ENCODE measurements at regions not wholly inside any gene's neighbourhood (a gene's known extent, or its start where the extent isn't known, plus 50 kb on each side); places are given as distances from the start of the nearest gene placed in this dataset.
"Not testable (repeated sequence)": the region's sequence is repeated elsewhere in the genome, so short reads cannot be mapped to it uniquely, and the experiment has no call there.

DNA sequence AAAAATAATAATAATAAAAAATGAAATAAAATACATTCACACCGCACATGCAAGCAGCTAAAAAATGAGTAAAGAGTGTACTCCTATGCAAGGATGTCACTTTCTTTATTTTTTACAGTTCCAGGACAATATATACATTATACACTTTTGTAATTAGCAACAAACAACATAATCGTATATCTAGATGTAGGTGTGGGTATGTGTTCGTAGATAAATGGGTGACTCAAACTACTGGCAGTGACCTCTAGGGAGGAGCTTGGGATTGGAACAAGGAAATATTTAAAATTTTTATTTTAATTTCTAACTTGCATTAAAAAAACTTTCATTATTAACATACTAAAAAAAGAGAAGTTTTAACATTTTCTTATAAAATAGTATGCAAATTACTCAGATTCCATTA is 86.1 kb upstream of the MYLIP start:
- intact Hi-C loops (cut with micrococcal nuclease): no loop called here
- no peak for DNase-seq
- ATAC-seq: no peak

DNA sequence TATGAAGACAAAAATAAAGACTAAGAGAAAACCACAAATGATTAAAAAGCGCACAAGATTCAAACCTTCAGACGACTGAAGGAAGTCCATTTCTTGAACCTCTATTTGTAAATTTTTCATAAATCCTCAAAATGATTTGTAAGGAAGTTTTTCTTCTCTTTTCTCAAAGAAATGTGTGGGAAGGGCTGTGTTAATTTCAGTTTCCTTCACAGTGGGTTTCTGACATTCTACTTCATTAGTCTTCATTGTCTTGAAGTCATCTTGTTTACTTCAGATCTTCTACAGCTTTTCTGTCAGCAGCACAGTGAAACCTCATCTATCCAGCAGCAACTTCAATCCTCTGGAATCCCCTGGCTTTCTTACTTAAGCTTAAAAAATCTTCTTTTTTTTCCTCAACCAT is 87.6 kb upstream of the MYLIP start:
- no peak for DNase-seq
- ATAC-seq: no peak
- intact Hi-C loops (cut with micrococcal nuclease): no loop called here

DNA sequence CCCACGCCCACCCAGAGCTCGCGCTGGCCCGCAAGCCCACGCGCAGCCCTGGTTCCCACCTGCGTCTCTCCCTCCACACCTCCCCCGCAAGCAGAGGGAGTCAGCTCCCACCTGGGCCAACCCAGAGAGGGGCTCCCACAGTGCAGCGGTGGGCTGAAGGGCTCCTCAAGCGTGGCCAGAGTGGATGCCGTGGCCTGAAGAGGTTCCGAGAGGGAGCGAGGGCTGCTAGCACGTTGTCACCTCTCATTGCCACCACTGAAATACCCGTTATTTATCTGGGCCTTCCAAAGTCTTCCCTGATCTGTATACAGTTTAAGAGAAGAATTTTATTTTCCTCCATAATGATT is 88.3 kb upstream of the MYLIP start:
- ATAC-seq: no peak
- no peak for DNase-seq
- intact Hi-C loops (cut with micrococcal nuclease): no loop called here

DNA sequence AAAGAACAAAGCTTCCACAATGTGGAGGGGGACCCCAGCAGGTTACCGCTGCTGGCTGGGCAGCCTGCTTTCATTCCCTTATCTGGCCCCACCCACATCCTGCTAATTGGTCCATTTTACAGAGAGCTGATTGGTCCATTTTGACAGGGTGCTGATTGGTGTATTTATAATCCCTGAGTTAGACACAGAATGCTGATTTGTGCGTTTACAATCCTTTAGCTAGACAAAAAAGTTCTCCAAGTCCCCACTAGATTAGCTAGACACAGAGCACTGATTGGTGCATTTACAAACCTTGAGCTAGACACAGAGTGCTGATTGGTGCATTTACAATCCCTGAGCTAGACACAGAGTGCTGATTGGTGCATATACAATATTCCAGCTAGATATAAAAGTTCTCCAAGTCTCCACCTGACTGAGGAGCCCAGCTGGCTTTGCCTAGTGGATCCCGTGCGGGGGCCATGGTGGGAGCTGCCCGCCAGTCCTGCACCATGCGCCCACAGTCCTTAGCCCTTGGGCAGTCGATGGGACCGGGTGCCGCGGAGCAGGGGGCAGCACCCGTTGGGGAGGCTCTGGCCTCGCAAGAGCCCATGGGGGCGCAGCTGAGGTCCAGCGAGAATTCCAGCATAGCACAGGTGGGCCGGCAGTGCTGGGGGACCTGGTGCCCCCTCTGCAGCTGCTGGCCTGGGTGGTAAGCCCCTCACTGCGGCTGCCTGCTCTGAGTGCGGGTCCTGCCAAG is 88.8 kb upstream of the MYLIP start:
- DNase-seq; ATAC-seq; intact Hi-C loops (cut with micrococcal nuclease): not testable (repeated sequence)

DNA sequence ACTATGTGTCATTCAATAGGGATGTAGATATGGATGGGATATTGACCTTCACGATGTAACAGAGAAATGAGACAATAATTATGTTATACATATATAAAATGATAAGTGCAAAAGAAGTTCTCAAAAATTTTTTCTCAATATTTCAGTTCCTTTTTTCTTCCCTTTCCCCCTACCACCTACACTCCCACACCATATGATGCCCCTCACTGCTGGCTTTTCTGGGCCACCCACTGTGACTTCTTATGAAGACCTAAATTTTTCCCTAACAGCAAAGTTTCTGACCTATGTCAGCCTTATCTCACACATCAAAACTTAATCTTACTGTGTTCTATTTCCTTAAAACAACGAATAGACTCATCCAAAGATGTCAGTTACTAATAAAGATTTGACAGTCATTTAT is 89.9 kb upstream of the MYLIP start:
- intact Hi-C loops (cut with micrococcal nuclease): no loop called here
- no peak for DNase-seq
- no peak for ATAC-seq

DNA sequence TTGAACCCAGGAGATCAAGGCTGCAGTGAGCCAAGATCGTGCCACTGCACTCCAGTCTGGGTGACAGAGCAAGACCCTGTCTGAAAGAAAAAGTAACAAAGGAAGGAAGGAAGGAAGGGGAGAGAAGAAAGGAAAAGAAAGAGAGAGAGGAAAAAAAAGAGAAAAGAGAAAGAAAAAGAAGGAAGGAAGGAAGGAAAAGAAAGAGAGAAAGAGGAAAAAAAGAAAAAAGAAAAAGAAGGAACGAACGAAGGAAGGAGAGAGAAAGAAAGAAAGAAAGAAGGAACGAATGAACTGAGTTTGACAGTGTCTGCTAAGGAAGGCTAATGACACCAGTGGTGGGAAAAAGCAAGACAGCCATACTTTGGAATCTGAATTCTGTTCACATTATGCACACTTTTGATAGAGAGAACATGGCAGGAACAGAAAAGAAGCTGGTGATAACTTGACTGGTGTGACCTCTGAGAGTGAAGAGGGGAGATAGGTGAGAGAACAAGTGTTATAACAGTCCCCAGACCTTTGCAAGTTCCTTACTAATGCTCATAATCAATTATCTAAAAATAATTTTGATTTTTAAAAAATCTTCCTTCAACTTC is 93.3 kb upstream of the MYLIP start:
- ATAC-seq: no peak
- no peak for DNase-seq
- intact Hi-C loops (cut with micrococcal nuclease): no loop called here

DNA sequence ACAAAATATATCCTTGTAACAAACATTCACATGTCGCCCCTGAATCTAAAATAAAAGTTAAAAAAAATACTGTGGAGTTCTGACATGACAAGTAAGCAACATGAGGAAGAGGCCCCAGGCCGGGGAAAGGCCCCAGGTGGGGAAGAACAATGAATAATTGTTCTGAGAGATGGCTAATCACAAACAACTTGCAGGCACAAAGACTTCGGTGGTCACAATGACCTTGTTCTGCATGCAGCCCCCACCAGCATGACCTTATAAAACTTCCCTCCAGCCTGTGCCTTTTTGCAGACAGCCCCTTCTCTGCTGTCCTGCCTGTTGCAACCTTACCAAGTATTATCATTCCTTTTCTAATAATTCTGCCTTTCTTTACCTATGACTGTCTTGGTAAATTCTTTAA is 95.7 kb upstream of the MYLIP start:
- no peak for ATAC-seq
- intact Hi-C loops (cut with micrococcal nuclease): no loop called here
- DNase-seq: no peak

DNA sequence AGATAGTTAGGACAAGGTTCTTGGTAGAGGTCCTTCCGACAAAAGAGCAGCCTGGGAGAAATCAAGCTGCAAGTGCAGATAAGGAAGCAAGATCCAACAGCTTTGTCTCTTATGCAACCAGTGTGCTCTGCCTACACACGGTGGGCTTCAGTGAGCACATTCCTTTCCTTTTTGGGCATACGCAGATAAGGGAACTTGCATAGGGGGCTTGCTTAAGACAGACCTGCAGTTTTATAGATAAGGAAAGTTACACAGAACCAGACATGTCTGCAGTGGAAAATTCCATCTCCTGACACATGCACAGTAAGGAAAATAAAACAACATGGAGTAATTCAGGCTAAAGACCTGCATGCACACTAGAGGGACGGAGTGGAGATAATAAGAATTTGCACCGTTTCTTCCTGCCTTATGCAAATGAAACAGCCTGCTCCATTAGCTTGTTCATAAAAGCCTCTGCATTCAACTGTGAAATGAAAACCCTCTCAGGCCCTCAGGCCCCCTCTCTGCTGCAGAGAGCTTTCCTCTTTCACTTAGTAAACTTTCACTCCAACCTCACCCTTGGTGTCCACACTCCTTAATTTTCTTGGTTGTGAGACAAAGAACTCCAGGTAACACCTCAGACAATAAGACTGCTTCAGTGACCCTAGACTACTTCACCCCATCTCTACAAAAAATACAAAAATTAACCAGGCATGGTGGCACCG is 97.5 kb upstream of the MYLIP start:
- no peak for DNase-seq
- intact Hi-C loops (cut with micrococcal nuclease): no loop called here
- ATAC-seq: no peak

DNA sequence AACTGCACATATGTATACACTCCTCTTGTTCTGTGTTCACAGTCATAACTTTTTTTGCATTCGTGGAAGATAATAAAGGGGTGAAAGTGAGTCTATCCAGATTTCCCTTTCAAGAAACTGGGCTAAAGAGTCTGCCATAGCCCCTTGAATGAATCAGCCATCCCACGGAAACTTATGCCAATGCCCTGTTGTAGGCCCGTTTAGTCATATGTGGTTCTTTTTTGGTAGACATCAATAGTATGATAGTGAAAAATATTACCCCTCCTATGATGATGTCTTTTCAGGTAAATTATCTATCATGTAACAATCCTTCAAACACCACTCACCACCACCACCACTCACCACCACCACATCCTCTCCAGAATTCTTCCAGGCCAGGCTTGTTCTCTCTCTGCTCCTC is 99.9 kb upstream of the MYLIP start:
- intact Hi-C loops (cut with micrococcal nuclease): no loop called here
- DNase-seq (no peak), ATAC-seq (no peak)

DNA sequence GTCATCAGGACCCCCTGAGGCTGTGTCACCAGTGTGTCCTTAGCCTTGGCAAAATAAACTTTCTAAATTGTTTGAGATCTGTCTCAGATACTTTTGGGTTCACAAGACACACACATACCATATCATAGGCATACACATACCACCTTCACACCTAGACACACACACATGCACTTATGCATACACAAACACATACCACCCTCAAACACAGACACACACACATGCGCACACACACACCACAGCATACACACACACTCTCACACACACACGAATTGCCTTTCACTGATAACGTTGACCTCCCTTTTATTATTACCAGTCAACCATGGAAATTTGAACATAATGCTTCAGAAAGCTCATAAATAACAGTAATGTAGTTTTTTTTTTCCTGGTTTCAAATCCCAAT is 108.6 kb upstream of the MYLIP start:
- intact Hi-C loops (cut with micrococcal nuclease): no loop called here
- ATAC-seq (no peak), DNase-seq (no peak)

DNA sequence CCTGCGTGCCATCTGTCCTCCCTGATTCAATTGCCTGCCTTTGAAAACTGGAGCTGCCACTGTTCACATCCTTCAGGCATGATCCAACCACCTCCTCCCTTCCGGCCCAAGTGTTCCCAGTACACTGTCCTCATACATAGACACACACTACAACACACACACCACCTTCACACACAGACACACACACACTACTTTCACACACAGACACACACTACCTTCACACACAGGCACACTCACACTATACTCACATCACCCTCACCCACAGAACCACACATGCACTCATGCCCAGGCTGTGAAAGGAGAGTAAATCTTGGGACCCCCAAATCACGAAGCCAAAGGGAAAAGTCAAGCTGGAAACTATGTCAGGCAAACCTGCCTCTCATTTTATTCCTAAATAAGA is 109.4 kb upstream of the MYLIP start:
- intact Hi-C loops (cut with micrococcal nuclease): no loop called here
- DNase-seq (no peak), ATAC-seq (no peak)

DNA sequence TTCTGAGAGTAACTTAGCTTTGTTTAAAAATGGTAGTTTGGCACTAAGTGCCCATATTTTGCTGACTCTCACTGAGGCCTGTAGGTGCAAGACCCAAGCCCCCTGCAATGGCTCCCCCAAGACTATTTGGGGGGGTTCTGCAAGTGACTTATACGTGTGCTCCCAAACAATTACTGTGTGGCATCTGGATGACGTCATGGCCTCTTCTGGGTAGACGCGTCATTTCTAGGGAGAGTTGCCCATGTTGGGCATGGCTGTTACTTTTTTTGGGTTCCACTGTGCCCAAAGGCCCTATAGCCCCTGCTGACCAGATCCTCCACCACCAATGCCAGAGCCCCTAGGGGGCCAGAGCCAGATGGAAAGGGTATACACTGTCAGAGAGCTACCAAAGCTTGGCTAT is 110.3 kb upstream of the MYLIP start:
- DNase-seq: no peak
- intact Hi-C loops (cut with micrococcal nuclease): no loop called here
- no peak for ATAC-seq

DNA sequence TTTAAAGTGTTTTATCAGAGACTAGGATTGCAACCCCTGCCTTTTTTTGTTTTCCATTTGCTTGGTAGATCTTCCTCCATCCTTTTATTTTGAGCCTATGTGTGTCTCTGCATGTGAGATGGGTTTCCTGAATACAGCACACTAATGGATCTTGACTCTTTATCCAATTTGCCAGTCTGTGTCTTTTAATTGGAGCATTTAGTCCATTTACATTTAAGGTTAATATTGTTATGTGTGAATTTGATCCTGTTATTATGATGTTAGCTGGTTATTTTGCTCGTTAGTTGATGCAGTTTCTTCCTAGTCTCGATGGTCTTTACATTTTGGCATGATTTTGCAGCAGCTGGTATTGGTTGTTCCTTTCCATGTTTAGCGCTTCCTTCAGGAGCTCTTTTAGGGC is 114.6 kb upstream of the MYLIP start:
- intact Hi-C loops (cut with micrococcal nuclease); DNase-seq; ATAC-seq: not testable (repeated sequence)

DNA sequence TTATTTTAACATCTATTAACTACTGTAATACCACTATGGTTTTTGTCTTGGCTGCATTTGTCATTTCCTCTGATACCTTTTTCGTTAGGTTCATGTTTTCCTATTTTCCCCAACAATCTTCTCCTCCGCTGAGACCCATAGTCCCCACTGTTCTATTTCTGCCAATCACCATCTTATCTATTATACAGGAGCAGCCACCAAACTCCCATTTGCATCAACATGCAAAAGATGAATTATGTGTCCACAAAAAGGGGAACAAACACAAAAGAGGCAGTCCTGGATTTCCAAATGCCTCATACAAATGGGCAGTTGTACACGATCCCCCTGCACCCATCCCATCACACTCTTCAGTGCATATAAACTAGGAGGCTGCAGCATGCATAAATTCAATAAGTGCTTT is 121.7 kb upstream of the MYLIP start:
- ATAC-seq (no peak), DNase-seq (no peak)
- intact Hi-C loops (cut with micrococcal nuclease): no loop called here

DNA sequence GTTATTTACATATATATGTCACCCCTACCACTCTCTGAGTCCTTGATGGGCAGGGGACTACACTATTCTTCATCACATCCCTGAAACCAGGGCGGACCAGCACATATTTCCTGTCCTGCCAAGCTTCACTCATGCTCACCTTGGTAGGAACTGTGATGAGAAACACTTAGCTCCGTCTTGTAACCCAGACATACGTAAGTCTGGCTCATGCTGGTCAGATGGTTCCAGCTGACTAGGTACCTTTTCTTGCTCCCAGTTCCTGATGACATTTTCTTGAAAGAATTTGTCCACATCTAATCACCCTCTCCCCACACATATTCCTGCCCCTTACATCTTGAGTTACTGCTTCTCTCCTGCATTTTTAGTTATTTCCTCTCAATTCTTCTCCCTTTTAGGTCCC is 122.2 kb upstream of the MYLIP start:
- intact Hi-C loops (cut with micrococcal nuclease): no loop called here
- no peak for ATAC-seq
- DNase-seq: no peak

DNA sequence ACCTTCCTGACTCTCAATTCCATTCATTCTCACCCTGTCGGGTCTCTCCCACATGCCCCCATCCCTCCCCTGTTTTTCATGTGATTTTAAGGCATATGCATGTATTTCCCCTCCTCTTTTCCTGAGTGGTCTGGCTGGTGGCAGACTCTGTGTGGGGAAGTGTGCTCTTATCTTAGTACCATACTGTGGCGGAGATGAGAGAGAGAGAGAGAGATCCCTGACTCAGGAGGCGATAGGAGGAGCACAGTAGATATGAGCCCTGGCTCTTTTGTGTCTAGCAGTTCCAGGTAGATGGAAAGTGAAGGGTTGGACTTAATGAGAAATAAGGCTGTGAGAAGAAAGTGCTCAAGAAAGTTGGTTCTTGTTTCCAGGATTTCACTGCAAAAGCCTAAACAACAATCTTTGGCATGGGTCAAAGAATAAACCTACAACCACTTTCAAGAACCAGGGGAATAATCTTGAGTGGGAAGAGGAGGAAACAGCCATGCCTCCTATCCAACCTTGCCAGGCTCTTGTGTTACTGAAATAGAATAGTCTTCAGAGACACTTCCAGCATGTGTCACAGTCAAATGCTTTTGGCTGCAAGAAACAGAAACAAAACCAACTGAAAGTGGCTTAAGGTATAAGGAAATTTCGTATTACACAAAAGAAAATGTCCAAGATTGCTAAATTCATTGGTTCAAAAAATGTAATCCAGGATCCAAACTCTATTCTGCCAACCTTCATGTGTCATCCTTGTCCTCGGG is 123.8 kb upstream of the MYLIP start:
- no peak for DNase-seq
- intact Hi-C loops (cut with micrococcal nuclease): no loop called here
- peak; percentile 33 for ATAC-seq

DNA sequence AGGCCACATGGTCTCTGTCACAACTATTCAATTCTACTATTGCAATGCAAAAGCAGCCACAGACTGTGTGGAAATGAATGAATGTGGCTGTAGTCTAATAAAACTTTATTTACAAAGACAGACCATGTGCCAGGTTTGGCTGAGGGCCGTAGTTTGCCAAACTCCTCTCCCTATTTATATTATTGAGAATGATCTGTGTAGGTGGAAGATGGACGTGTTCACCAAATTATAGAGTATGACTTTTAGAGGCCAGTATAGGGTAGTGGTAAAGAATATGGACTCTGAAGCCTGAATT is 125.7 kb upstream of the MYLIP start:
- DNase-seq (no peak), ATAC-seq (no peak)
- intact Hi-C loops (cut with micrococcal nuclease): no loop called here

DNA sequence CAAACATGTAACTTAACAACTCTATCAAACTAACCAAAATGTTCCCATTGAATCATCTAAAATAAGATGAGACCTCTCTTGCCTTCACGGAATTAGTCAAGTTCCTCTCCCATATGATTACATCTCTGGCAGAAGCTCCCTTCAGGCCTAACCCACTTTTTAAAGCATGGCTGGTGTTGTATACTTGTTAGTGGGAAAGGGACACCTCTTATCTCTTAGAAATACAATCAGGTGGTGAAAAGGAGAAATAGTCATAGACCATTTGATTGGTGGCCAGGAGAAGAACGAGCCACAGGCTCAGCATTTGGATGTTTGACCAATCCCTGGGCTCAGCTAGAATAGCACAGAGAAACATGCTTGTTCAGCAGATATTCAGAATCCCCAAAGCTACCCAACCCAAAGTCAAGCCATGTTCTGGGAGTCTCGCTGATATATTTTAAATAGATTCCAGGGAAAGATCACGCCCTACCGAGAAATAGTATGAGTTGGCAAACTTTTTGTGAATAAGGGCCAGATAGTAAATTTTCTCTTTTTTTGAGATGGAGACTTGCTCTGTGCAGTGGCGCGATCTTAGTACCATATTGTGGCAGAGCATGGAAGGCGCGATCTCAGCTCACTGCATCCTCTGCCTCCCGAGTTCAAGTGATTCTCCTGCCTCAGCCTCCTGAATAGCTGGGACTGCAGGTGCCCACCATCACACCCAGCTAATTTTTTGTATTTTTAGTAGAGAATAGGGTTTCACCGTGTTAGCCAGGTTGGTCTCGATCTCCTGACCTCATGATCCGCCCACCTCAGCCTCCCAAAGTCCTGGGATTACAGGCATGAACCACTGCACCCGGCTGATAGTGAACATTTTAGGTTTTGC is 126.3 kb upstream of the MYLIP start:
- DNase-seq: no peak

DNA sequence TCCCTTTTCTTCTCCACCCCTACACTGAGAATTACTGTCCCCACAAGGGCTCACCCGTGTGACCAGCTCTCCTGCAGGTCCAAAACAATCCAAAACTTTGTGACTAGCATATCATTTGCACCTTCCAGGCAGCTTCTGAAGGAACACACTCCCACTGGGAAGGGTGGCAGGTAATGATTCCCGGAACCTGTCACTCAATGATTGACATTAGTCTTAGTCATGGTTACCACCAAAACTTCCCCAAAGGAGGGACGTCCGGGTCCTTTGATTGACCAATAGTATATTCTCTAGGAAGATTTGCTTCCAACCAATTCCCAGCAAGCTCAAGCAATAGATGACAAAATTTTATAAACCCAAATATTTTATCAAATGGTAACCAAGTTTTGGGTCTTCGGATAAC is 127.7 kb upstream of the MYLIP start:
- no peak for DNase-seq
- ATAC-seq: no peak
- intact Hi-C loops (cut with micrococcal nuclease): no loop called here

More for the DNA sequence above, 126.3 kb upstream of the MYLIP start:
- intact Hi-C loops (cut with micrococcal nuclease): no loop called here
- no peak for ATAC-seq

DNA sequence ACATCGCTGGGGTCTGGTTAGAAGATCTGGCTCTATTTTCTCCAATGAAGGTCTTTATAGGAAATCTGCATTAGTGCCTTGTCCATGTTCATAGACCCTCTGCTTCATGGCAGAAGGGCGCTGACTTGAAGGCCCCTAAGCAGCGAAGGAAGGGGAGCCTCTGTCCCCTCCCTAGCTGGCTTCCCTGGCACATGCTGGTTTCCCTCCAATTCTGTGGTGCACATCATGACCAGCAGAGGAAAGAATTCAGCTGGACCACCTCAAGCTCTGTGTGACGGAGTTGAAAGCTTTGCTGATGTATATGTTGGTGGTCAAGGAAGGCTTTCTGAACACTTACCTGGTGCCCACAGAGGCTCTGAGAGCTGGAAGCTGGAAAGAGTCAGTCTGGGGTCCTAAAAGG is 129.7 kb upstream of the MYLIP start:
- intact Hi-C loops (cut with micrococcal nuclease): no loop called here
- DNase-seq (no peak), ATAC-seq (no peak)

All from left ventricle myocardium superior (tissue), 1 donor.